Suprapubic skin (tissue), 4 donors: ENCODE measurements at regions not wholly inside any gene's neighbourhood (a gene's known extent, or its start where the extent isn't known, plus 50 kb on each side); places are given as distances from the start of the nearest gene placed in this dataset.

Experiments used
- DNase-seq, 2 donors: peaks; one replicate each; pipeline ENCODE4 v3.0.0-alpha.2; 2019; ENCODE audit warnings: low spot score in 2 of 2
- H3K27ac ChIP-seq: fragments of 200-600 bp; sonication (generic); one replicate; pipeline ENCODE4 v1.5.1; 2019
- H3K27me3 ChIP-seq: fragments of 200-600 bp; sonication (generic); one replicate; pipeline ENCODE4 v1.5.1; 2019
- H3K36me3 ChIP-seq: fragments of 200-600 bp; sonication (generic); one replicate; pipeline ENCODE4 v1.5.1; 2019
- H3K4me1 ChIP-seq: fragments of 200-600 bp; sonication (generic); one replicate; pipeline ENCODE4 v1.5.1; 2019
- H3K4me3 ChIP-seq: fragments of 200-600 bp; sonication (generic); one replicate; pipeline ENCODE4 v1.5.1; 2019; ENCODE audit warnings: mild to moderate bottlenecking
- H3K9me3 ChIP-seq: fragments of 200-600 bp; sonication (generic); one replicate; pipeline ENCODE4 v1.5.1; 2019
- EP300 ChIP-seq: sonication (generic); formaldehyde crosslinking; IDR thresholded peaks from one replicate; pipeline ENCODE4 v1.6.1; 2017; ENCODE audit warnings: antibody characterized with exemption
- POLR2A ChIP-seq, 2 donors: fragments of 450-650 bp; IDR thresholded peaks; one replicate each; pipeline ENCODE4 v1.6.1; 2017; ENCODE audit warnings: antibody characterized with exemption in 2 of 2, mild to moderate bottlenecking in 2 of 2, moderate library complexity in 2 of 2
- POLR2AphosphoS5 ChIP-seq, 3 donors: sonication (generic); formaldehyde crosslinking; IDR thresholded peaks; one replicate each; pipeline ENCODE4 v1.6.1; 2017; ENCODE audit warnings: antibody characterized with exemption in 3 of 3
- WGBS: methylation state at CpG from one replicate; pipeline ENCODE4 v1.1.5; 2018; 5-methylcytosine and 5-hydroxymethylcytosine counted together
- TF ChIP-seq, protein P1 (sequence below), 2 donors: fragments of 200-600 bp in 1 of 2; fragments of 450-650 bp in 1 of 2; sonication (generic) in 1 of 2; IDR thresholded peaks; one replicate each; pipeline ENCODE4 v1.5.1; 2016 to 2019; ENCODE audit warnings: antibody characterized with exemption in 2 of 2, mild to moderate bottlenecking in 1 of 2, moderate library complexity in 1 of 2

DNA sequence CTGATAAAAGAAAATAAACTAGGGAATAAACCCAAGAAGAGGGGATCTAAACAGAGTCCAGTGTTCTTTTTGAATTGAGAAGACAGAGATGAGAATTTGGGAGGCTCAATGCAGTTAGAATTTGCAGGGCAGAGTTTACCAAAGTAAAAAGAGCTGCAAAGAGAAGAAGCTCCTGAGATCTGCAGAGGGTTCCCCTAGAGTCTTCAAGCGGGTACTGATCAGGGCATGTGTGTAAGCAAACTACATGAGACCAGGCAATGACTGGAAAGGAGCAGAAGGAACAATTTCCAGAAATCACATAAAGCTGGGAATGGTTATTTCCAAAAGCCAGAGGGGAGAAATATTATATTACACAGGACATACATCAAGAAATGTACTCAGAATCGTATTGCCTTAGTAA, 58.1 kb upstream of the TES start:
- no peaks in the 10 kb centered on the region for H3K4me1 ChIP-seq
- WGBS = 94% methylated on average over 2 of the region's 2 CpGs

DNA sequence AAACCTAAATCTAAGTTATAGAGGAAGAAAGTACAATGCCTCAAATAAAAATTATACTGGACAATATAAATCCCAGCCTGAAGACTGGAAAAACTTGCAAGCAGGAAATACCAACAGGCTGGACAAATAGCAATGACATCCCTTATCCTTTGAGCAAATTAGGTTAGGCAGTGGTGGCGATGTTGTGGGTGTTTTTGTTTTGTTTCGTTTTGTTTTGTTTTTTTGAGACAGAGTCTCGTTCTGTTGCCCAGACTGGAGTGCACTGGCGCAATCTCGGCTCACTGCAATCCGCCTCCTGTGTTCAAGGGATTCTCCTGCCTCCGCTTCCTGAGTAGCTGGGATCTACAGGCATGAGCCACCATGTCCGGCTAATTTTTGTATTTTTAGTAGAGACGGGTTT, 57.3 kb upstream of the TES start:
- Histone ChIP-seq H3K9me3 (no peaks in the 10 kb centered on the region), H3K36me3 (no peaks in the 10 kb centered on the region), H3K27ac (no peak overlapping the region), H3K27me3 (no peaks in the 10 kb centered on the region), H3K4me1 (no peaks in the 10 kb centered on the region), H3K4me3 (no peak overlapping the region)
- no peak for DNase-seq
- TF ChIP-seq, protein P1, sequence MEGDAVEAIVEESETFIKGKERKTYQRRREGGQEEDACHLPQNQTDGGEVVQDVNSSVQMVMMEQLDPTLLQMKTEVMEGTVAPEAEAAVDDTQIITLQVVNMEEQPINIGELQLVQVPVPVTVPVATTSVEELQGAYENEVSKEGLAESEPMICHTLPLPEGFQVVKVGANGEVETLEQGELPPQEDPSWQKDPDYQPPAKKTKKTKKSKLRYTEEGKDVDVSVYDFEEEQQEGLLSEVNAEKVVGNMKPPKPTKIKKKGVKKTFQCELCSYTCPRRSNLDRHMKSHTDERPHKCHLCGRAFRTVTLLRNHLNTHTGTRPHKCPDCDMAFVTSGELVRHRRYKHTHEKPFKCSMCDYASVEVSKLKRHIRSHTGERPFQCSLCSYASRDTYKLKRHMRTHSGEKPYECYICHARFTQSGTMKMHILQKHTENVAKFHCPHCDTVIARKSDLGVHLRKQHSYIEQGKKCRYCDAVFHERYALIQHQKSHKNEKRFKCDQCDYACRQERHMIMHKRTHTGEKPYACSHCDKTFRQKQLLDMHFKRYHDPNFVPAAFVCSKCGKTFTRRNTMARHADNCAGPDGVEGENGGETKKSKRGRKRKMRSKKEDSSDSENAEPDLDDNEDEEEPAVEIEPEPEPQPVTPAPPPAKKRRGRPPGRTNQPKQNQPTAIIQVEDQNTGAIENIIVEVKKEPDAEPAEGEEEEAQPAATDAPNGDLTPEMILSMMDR (IDR thresholded peaks at IDR 0.05) = no peak
- no peak for TF ChIP-seq EP300
- TF ChIP-seq POLR2AphosphoS5 (IDR thresholded peaks at IDR 0.05) = no peak
- TF ChIP-seq POLR2A (IDR thresholded peaks at IDR 0.05) = no peak
- WGBS = 84% methylated on average over 9 of the region's 9 CpGs

More for the DNA sequence above, 58.1 kb upstream of the TES start:
- no peaks in the 10 kb centered on the region for H3K9me3 ChIP-seq
- H3K4me3 ChIP-seq = no peak overlapping the region
- no peaks in the 10 kb centered on the region for H3K27me3 ChIP-seq
- TF ChIP-seq POLR2A (IDR thresholded peaks at IDR 0.05) (no peak), POLR2AphosphoS5 (IDR thresholded peaks at IDR 0.05) (no peak), EP300 (no peak)
- TF ChIP-seq, protein P1 (IDR thresholded peaks at IDR 0.05) = no peak
- no peak for DNase-seq
- H3K27ac ChIP-seq = no peak overlapping the region
- no peaks in the 10 kb centered on the region for H3K36me3 ChIP-seq

DNA sequence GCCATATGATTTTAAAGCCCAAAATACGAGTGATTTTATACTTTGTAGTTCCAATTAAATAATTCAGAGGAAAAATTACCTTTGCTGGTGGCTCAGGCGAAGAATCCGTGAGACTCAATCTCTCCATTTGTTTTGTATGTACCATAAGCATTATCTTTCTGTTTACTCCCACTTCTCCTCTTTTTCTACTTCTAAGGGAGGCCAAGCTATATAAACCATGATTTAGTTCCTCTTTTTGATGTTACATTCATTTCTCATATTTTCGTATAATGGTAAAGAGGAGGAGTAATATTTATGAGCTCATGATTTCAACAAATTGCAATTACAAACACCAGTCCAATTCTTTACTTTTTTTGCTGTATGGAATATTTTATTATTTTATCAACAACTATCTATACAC, 50.6 kb upstream of the TES start:
- Histone ChIP-seq H3K4me1 (no peaks in the 10 kb centered on the region), H3K36me3 (no peaks in the 10 kb centered on the region), H3K4me3 (no peak overlapping the region), H3K27ac (no peak overlapping the region), H3K27me3 (no peaks in the 10 kb centered on the region), H3K9me3 (no peaks in the 10 kb centered on the region)
- no peak for DNase-seq
- TF ChIP-seq POLR2AphosphoS5 (IDR thresholded peaks at IDR 0.05) = no peak
- 95% methylated on average over 4 of the region's 4 CpGs for WGBS
